Keratinocyte (primary cell): ENCODE measurements at regions not wholly inside any gene's neighbourhood (a gene's known extent, or its start where the extent isn't known, plus 50 kb on each side); places are given as distances from the start of the nearest gene placed in this dataset.

Experiments
- EZH2 ChIP-seq: IDR thresholded peaks from one replicate; pipeline ENCODE4 v1.6.1; 2012; ENCODE audit warnings: inconsistent platforms, mild to moderate bottlenecking, low read length, moderate library complexity
- TF ChIP-seq, protein P1 (sequence below), 3 experiments: IDR thresholded peaks in 1 of 3; conservative IDR thresholded peaks in 1 of 3; optimal IDR thresholded peaks in 1 of 3; 2 replicates in 2 of 3; 3 replicates in 1 of 3; pipeline versions ENCODE3 to v1.5.1; 2011; ENCODE audit warnings: low read length in 3 of 3, mild to moderate bottlenecking in 3 of 3, moderate library complexity in 2 of 3, control low read depth in 1 of 3, inconsistent platforms in 1 of 3; ENCODE audit not compliant: insufficient read depth in 2 of 3; ENCODE audit errors: extremely low read depth in 1 of 3

DNA sequence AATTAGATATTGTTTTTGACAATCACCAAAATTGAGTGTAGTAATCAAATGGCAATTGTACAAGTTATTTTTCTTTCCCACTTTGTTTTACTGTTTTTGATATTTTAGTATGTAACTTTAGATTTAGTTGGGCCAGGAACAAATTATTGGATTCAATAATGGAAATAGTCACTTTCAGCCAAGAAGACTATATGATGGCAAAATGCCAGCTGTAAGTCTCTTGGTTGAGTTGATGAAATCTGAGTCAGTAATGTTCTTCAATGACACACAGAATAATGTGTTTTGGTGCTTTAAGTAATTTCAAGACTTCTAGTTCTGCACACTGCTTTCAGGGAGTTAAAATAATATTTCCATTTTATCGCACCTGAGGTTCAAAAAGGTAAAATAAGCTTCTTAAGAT is 2022.0 kb upstream of the CELF4 start:
- TF ChIP-seq, protein P1, sequence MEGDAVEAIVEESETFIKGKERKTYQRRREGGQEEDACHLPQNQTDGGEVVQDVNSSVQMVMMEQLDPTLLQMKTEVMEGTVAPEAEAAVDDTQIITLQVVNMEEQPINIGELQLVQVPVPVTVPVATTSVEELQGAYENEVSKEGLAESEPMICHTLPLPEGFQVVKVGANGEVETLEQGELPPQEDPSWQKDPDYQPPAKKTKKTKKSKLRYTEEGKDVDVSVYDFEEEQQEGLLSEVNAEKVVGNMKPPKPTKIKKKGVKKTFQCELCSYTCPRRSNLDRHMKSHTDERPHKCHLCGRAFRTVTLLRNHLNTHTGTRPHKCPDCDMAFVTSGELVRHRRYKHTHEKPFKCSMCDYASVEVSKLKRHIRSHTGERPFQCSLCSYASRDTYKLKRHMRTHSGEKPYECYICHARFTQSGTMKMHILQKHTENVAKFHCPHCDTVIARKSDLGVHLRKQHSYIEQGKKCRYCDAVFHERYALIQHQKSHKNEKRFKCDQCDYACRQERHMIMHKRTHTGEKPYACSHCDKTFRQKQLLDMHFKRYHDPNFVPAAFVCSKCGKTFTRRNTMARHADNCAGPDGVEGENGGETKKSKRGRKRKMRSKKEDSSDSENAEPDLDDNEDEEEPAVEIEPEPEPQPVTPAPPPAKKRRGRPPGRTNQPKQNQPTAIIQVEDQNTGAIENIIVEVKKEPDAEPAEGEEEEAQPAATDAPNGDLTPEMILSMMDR (optimal IDR thresholded peaks at IDR 0.05 in 1 of 3, IDR thresholded peaks at IDR 0.05 in 1 of 3, conservative IDR thresholded peaks at IDR 0.05 in 1 of 3; ENCODE audit: extremely low read depth in 1 of 3, insufficient read depth in 2 of 3, low read length in 3 of 3), result no peak
- no peak for TF ChIP-seq EZH2
